PFSK-1 (cell line): ENCODE measurements at regions not wholly inside any gene's neighbourhood (a gene's known extent, or its start where the extent isn't known, plus 50 kb on each side); places are given as distances from the start of the nearest gene placed in this dataset.

Experiments
- FOXP2 ChIP-seq: optimal IDR thresholded peaks from 2 replicates; pipeline ENCODE3; 2011; ENCODE audit warnings: borderline replicate concordance, control low read depth, inconsistent platforms; ENCODE audit not compliant: insufficient read depth; ENCODE audit errors: extremely low read length, extremely low read depth
- POLR2AphosphoS5 ChIP-seq: IDR thresholded peaks from 2 replicates; pipeline ENCODE4 v1.6.1; 2012; ENCODE audit warnings: low read depth, mild to moderate bottlenecking, control low read depth, low read length, moderate library complexity
- SIN3A ChIP-seq: IDR thresholded peaks from 2 replicates; pipeline ENCODE4 v1.6.1; 2012; ENCODE audit warnings: mild to moderate bottlenecking, low read length, moderate library complexity, borderline replicate concordance; ENCODE audit not compliant: insufficient read depth
- TAF1 ChIP-seq: IDR thresholded peaks from 2 replicates; pipeline ENCODE4 v1.6.1; 2012; ENCODE audit warnings: low read length, control low read depth, borderline replicate concordance; ENCODE audit not compliant: insufficient read depth
- TF ChIP-seq, protein P1 (sequence below), 2 experiments: IDR thresholded peaks; 2 replicates each; pipeline versions ENCODE4 v1.6.1 to v1.8.0; 2011 to 2012; ENCODE audit warnings: low read depth in 2 of 2, low read length in 2 of 2, control low read depth in 1 of 2, inconsistent platforms in 1 of 2, mild to moderate bottlenecking in 1 of 2, moderate library complexity in 1 of 2; ENCODE audit not compliant: insufficient read depth in 1 of 2

DNA sequence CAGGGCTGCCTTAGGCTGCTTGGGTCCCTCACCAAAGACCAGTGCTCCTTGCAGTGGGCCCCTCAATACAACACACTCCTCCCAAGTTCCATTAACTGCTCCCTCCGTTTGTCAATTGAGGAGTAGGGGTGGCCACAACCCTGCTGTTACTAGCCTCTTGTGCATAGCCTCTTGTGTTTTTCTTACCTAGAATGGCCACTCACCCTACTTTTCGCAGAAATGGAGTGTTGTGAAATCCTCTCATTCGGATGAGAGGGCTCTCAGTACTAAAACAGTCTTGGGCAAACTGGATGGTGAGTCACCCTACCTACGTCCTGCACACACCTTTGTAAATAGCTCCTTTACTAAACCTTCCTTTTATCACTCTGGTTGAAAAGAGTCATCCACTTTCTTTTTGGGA lies 253.9 kb downstream of the OSR1 start:
- TF ChIP-seq TAF1 (no peak), POLR2AphosphoS5 (no peak), SIN3A (no peak)
- TF ChIP-seq, protein P1, sequence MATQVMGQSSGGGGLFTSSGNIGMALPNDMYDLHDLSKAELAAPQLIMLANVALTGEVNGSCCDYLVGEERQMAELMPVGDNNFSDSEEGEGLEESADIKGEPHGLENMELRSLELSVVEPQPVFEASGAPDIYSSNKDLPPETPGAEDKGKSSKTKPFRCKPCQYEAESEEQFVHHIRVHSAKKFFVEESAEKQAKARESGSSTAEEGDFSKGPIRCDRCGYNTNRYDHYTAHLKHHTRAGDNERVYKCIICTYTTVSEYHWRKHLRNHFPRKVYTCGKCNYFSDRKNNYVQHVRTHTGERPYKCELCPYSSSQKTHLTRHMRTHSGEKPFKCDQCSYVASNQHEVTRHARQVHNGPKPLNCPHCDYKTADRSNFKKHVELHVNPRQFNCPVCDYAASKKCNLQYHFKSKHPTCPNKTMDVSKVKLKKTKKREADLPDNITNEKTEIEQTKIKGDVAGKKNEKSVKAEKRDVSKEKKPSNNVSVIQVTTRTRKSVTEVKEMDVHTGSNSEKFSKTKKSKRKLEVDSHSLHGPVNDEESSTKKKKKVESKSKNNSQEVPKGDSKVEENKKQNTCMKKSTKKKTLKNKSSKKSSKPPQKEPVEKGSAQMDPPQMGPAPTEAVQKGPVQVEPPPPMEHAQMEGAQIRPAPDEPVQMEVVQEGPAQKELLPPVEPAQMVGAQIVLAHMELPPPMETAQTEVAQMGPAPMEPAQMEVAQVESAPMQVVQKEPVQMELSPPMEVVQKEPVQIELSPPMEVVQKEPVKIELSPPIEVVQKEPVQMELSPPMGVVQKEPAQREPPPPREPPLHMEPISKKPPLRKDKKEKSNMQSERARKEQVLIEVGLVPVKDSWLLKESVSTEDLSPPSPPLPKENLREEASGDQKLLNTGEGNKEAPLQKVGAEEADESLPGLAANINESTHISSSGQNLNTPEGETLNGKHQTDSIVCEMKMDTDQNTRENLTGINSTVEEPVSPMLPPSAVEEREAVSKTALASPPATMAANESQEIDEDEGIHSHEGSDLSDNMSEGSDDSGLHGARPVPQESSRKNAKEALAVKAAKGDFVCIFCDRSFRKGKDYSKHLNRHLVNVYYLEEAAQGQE (IDR thresholded peaks at IDR 0.05; ENCODE audit: insufficient read depth in 1 of 2, low read depth in 2 of 2, low read length in 2 of 2), result no peak

DNA sequence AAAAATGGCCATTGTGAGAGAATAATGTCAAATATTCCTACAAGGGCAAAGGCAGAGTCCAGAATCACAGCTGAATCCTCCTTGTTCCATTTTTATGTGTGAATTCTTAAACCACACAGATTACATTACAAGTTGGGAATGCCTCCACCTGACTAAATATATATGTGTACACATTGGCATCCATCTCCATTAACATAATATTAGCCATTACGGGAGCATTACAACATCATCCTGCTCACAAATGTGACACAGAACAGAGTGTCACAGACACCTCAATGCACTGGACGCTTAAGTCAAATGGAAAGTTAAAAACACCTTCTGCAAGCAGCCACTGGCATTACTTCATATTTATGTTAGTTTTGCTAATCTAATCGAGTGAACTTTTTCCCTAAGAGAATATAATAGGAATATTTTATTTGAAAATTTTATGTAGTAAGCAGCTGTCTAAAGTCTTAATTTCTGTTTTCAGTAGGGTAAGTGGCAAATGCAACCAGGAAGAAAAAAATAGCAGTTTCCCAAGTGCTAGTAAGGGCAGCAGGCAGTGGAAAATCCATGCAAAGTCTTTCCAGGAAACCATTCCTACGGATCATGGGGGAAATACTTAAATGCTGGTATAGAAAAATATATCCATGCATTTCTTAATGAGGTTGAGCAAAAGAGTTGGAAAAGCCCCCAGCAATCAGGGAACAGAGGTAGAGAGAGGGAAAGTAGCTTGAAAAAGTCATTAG lies 255.6 kb downstream of the OSR1 start:
- TF ChIP-seq, protein P1 (IDR thresholded peaks at IDR 0.05; ENCODE audit: insufficient read depth in 1 of 2, low read depth in 2 of 2, low read length in 2 of 2), result no peak
- TF ChIP-seq FOXP2, result no peak
- no peak for TF ChIP-seq TAF1

DNA sequence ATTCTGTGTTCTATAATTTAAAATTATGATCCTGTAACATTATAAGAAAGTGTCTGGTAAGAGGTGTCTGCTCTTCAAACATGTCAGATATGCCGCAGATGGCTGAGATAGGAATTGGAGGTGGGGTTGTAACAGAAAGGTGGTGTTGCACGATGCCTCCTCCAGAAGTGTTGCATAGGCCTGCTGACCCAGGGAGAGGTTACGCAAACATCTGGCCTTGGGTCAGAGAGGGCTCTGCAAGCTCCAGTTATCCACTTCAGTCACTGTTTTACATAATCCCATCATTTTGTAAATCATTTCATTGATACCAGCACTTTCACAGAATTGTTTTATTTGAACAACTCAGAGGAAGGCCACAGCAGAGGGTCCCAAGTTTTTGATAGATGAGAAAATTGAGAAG lies 256.5 kb downstream of the OSR1 start:
- TF ChIP-seq FOXP2 (no peak), TAF1 (no peak), POLR2AphosphoS5 (no peak), SIN3A (no peak)
- TF ChIP-seq, protein P1 (IDR thresholded peaks at IDR 0.05; ENCODE audit: insufficient read depth in 1 of 2, low read depth in 2 of 2, low read length in 2 of 2), result no peak

DNA sequence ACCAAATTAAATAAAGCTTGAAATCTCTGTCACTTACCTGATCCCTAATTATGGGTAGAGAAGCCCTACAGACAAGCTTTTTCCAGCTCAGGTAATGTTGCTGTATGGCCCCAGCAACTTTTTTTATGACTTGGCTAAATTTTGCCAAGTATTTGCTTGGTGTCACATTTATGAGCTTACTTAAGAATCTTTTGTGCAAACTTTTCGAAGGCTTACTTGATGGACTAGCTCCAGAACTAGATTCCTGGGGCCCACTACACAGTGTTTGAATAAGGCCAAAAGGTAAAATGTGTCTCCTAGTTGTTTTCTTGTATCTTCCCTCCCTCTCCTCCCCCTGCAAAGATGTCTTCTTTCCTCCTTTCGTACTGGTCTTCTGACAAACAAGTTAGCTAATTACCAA lies 257.9 kb downstream of the OSR1 start:
- no peak for TF ChIP-seq FOXP2
- no peak for TF ChIP-seq SIN3A
- no peak for TF ChIP-seq POLR2AphosphoS5

DNA sequence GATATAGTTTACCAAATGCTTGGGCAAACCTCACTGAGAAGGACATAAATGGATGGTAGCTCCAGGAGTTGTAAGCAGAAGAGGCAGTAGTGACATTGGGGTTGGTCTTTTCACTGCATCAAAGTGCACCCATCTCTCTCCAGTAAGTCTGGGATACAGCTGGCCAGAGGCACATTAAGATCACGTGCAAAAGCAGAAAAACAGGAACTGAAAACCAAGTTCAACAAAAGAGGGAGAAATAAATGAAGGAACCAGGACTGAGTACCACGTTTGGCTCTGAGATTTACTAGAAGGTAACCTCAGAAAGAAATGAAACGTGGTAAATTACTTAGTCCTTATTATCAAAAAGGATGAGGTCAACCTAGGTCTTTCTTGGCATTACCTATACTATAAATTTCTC lies 259.2 kb downstream of the OSR1 start:
- TF ChIP-seq SIN3A, result no peak
- TF ChIP-seq FOXP2, result no peak
- no peak for TF ChIP-seq TAF1
- TF ChIP-seq, protein P1 (IDR thresholded peaks at IDR 0.05; ENCODE audit: insufficient read depth in 1 of 2, low read depth in 2 of 2, low read length in 2 of 2), result no peak
- no peak for TF ChIP-seq POLR2AphosphoS5
